ENCODE measurements at regions not wholly inside any gene's neighbourhood (a gene's known extent, or its start where the extent isn't known, plus 50 kb on each side); places are given as distances from the start of the nearest gene placed in this dataset.

- Histone ChIP-seq H3K27me3 (ENCODE audit: control insufficient read depth, insufficient read depth, low read length) (no peaks in the 10 kb centered on the region), H3K4me1 (ENCODE audit: control insufficient read depth, insufficient read depth, low read length) (no peaks in the 10 kb centered on the region), H3K27ac (ENCODE audit: low read depth, low read length) (no peak overlapping the region), H3K9ac (ENCODE audit: low read length) (no peak overlapping the region), H3K36me3 (ENCODE audit: control insufficient read depth, insufficient read depth, low read length) (no peaks in the 10 kb centered on the region), H3K9me3 (ENCODE audit: control insufficient read depth, insufficient read depth, low read depth, low read length) (peaks cover 15% of the 10 kb centered on the region), H3K4me3 (ENCODE audit: low read depth, low read length) (no peak overlapping the region)
Observed at GRCh38 chr9:109830545-109830944, 50.5 kb downstream of the PALM2AKAP2 start.

- Histone ChIP-seq H3K27me3 (ENCODE audit: control insufficient read depth, insufficient read depth, low read length) (no peaks in the 10 kb centered on the region), H3K27ac (ENCODE audit: low read depth, low read length) (no peak overlapping the region), H3K4me3 (ENCODE audit: low read depth, low read length) (no peak overlapping the region), H3K9ac (ENCODE audit: low read length) (no peak overlapping the region), H3K9me3 (ENCODE audit: control insufficient read depth, insufficient read depth, low read depth, low read length) (peaks cover 15% of the 10 kb centered on the region), H3K36me3 (ENCODE audit: control insufficient read depth, insufficient read depth, low read length) (no peaks in the 10 kb centered on the region), H3K4me1 (ENCODE audit: control insufficient read depth, insufficient read depth, low read length) (no peaks in the 10 kb centered on the region)
Observed at GRCh38 chr9:109831998-109832658, 52.1 kb downstream of the PALM2AKAP2 start.

- Histone ChIP-seq H3K4me3 (ENCODE audit: low read depth, low read length) (no peak overlapping the region), H3K9ac (ENCODE audit: low read length) (no peak overlapping the region), H3K4me1 (ENCODE audit: control insufficient read depth, insufficient read depth, low read length) (no peaks in the 10 kb centered on the region), H3K9me3 (ENCODE audit: control insufficient read depth, insufficient read depth, low read depth, low read length) (peaks cover 15% of the 10 kb centered on the region), H3K27me3 (ENCODE audit: control insufficient read depth, insufficient read depth, low read length) (no peaks in the 10 kb centered on the region), H3K27ac (ENCODE audit: low read depth, low read length) (no peak overlapping the region), H3K36me3 (ENCODE audit: control insufficient read depth, insufficient read depth, low read length) (no peaks in the 10 kb centered on the region)
Observed at GRCh38 chr9:109834855-109835254, 54.9 kb downstream of the PALM2AKAP2 start.

- Histone ChIP-seq H3K9ac (ENCODE audit: low read length) (no peak overlapping the region), H3K9me3 (ENCODE audit: control insufficient read depth, insufficient read depth, low read depth, low read length) (no peaks in the 10 kb centered on the region), H3K27me3 (ENCODE audit: control insufficient read depth, insufficient read depth, low read length) (no peaks in the 10 kb centered on the region), H3K36me3 (ENCODE audit: control insufficient read depth, insufficient read depth, low read length) (no peaks in the 10 kb centered on the region), H3K27ac (ENCODE audit: low read depth, low read length) (no peak overlapping the region), H3K4me3 (ENCODE audit: low read depth, low read length) (no peak overlapping the region), H3K4me1 (ENCODE audit: control insufficient read depth, insufficient read depth, low read length) (no peaks in the 10 kb centered on the region)
Observed at GRCh38 chr9:109843641-109844040, 63.6 kb downstream of the PALM2AKAP2 start.

- no peak overlapping the region for H3K9ac ChIP-seq (ENCODE audit: low read length)
- H3K27ac ChIP-seq (ENCODE audit: low read depth, low read length) = no peak overlapping the region
- H3K9me3 ChIP-seq (ENCODE audit: control insufficient read depth, insufficient read depth, low read depth, low read length) = no peaks in the 10 kb centered on the region
- no peak overlapping the region for H3K4me3 ChIP-seq (ENCODE audit: low read depth, low read length)
- H3K36me3 ChIP-seq (ENCODE audit: control insufficient read depth, insufficient read depth, low read length) = no peaks in the 10 kb centered on the region
- no peaks in the 10 kb centered on the region for H3K4me1 ChIP-seq (ENCODE audit: control insufficient read depth, insufficient read depth, low read length)
- no peaks in the 10 kb centered on the region for H3K27me3 ChIP-seq (ENCODE audit: control insufficient read depth, insufficient read depth, low read length)
Observed at GRCh38 chr9:109845226-109845625, 65.2 kb downstream of the PALM2AKAP2 start.

GRCh38 chr9:109846776-109847175 lies 66.8 kb downstream of the PALM2AKAP2 start:
- no peaks in the 10 kb centered on the region for H3K27me3 ChIP-seq (ENCODE audit: control insufficient read depth, insufficient read depth, low read length)
- H3K9me3 ChIP-seq (ENCODE audit: control insufficient read depth, insufficient read depth, low read depth, low read length) = no peaks in the 10 kb centered on the region
- no peaks in the 10 kb centered on the region for H3K36me3 ChIP-seq (ENCODE audit: control insufficient read depth, insufficient read depth, low read length)
- no peak overlapping the region for H3K9ac ChIP-seq (ENCODE audit: low read length)
- H3K4me1 ChIP-seq (ENCODE audit: control insufficient read depth, insufficient read depth, low read length) = no peaks in the 10 kb centered on the region
- no peak overlapping the region for H3K4me3 ChIP-seq (ENCODE audit: low read depth, low read length)
- H3K27ac ChIP-seq (ENCODE audit: low read depth, low read length) = no peak overlapping the region

- Histone ChIP-seq H3K36me3 (ENCODE audit: control insufficient read depth, insufficient read depth, low read length) (no peaks in the 10 kb centered on the region), H3K9ac (ENCODE audit: low read length) (no peak overlapping the region), H3K4me3 (ENCODE audit: low read depth, low read length) (no peak overlapping the region), H3K27me3 (ENCODE audit: control insufficient read depth, insufficient read depth, low read length) (no peaks in the 10 kb centered on the region), H3K4me1 (ENCODE audit: control insufficient read depth, insufficient read depth, low read length) (peaks cover 6% of the 10 kb centered on the region; the same call in 1 of the 2 replicates), H3K27ac (ENCODE audit: low read depth, low read length) (no peak overlapping the region), H3K9me3 (ENCODE audit: control insufficient read depth, insufficient read depth, low read depth, low read length) (no peaks in the 10 kb centered on the region)
Observed at GRCh38 chr9:109852556-109852955, 72.6 kb downstream of the PALM2AKAP2 start.

GRCh38 chr9:109855540-109855939 lies 75.5 kb downstream of the PALM2AKAP2 start:
- no peaks in the 10 kb centered on the region for H3K27me3 ChIP-seq (ENCODE audit: control insufficient read depth, insufficient read depth, low read length)
- no peaks in the 10 kb centered on the region for H3K9me3 ChIP-seq (ENCODE audit: control insufficient read depth, insufficient read depth, low read depth, low read length)
- H3K4me1 ChIP-seq (ENCODE audit: control insufficient read depth, insufficient read depth, low read length) = peaks cover 6% of the 10 kb centered on the region; the same call in 1 of the 2 replicates
- H3K9ac ChIP-seq (ENCODE audit: low read length) = no peak overlapping the region
- no peak overlapping the region for H3K27ac ChIP-seq (ENCODE audit: low read depth, low read length)
- H3K36me3 ChIP-seq (ENCODE audit: control insufficient read depth, insufficient read depth, low read length) = no peaks in the 10 kb centered on the region
- no peak overlapping the region for H3K4me3 ChIP-seq (ENCODE audit: low read depth, low read length)

- H3K36me3 ChIP-seq (ENCODE audit: control insufficient read depth, insufficient read depth, low read length) = no peaks in the 10 kb centered on the region
- H3K4me1 ChIP-seq (ENCODE audit: control insufficient read depth, insufficient read depth, low read length) = peaks cover 6% of the 10 kb centered on the region; the same call in 1 of the 2 replicates
- H3K27ac ChIP-seq (ENCODE audit: low read depth, low read length) = no peak overlapping the region
- no peak overlapping the region for H3K4me3 ChIP-seq (ENCODE audit: low read depth, low read length)
- no peaks in the 10 kb centered on the region for H3K27me3 ChIP-seq (ENCODE audit: control insufficient read depth, insufficient read depth, low read length)
- H3K9ac ChIP-seq (ENCODE audit: low read length) = no peak overlapping the region
- H3K9me3 ChIP-seq (ENCODE audit: control insufficient read depth, insufficient read depth, low read depth, low read length) = no peaks in the 10 kb centered on the region
Observed at GRCh38 chr9:109856785-109857184, 76.8 kb downstream of the PALM2AKAP2 start.

GRCh38 chr9:109857336-109857735 lies 77.3 kb downstream of the PALM2AKAP2 start:
- Histone ChIP-seq H3K9me3 (ENCODE audit: control insufficient read depth, insufficient read depth, low read depth, low read length) (no peaks in the 10 kb centered on the region), H3K9ac (ENCODE audit: low read length) (no peak overlapping the region), H3K4me3 (ENCODE audit: low read depth, low read length) (no peak overlapping the region), H3K36me3 (ENCODE audit: control insufficient read depth, insufficient read depth, low read length) (no peaks in the 10 kb centered on the region), H3K27me3 (ENCODE audit: control insufficient read depth, insufficient read depth, low read length) (no peaks in the 10 kb centered on the region), H3K4me1 (ENCODE audit: control insufficient read depth, insufficient read depth, low read length) (peaks cover 6% of the 10 kb centered on the region; the same call in 1 of the 2 replicates), H3K27ac (ENCODE audit: low read depth, low read length) (no peak overlapping the region)

GRCh38 chr9:109859447-109859846 lies 79.4 kb downstream of the PALM2AKAP2 start:
- H3K9me3 ChIP-seq (ENCODE audit: control insufficient read depth, insufficient read depth, low read depth, low read length) = no peaks in the 10 kb centered on the region
- no peak overlapping the region for H3K27ac ChIP-seq (ENCODE audit: low read depth, low read length)
- H3K4me1 ChIP-seq (ENCODE audit: control insufficient read depth, insufficient read depth, low read length) = peaks cover 6% of the 10 kb centered on the region; the same call in 1 of the 2 replicates
- no peaks in the 10 kb centered on the region for H3K27me3 ChIP-seq (ENCODE audit: control insufficient read depth, insufficient read depth, low read length)
- H3K4me3 ChIP-seq (ENCODE audit: low read depth, low read length) = no peak overlapping the region
- no peaks in the 10 kb centered on the region for H3K36me3 ChIP-seq (ENCODE audit: control insufficient read depth, insufficient read depth, low read length)
- H3K9ac ChIP-seq (ENCODE audit: low read length) = no peak overlapping the region

All from HUES6 (cell line).